D341Med (cell line): ENCODE measurements at regions not wholly inside any gene's neighbourhood (a gene's known extent, or its start where the extent isn't known, plus 50 kb on each side); places are given as distances from the start of the nearest gene placed in this dataset.
"Not testable (repeated sequence)": the region's sequence is repeated elsewhere in the genome, so short reads cannot be mapped to it uniquely, and the experiment has no call there.

Experiments
- DNase-seq: peaks from one replicate; pipeline ENCODE4 v3.0.0; 2012; ENCODE audit warnings: low spot score

GRCh38 chr21:28877318-28877884 lies 115.3 kb downstream of the LTN1 start:
- no peak for DNase-seq

GRCh38 chr21:28875078-28875477 lies 117.6 kb downstream of the LTN1 start:
- no peak for DNase-seq

DNA sequence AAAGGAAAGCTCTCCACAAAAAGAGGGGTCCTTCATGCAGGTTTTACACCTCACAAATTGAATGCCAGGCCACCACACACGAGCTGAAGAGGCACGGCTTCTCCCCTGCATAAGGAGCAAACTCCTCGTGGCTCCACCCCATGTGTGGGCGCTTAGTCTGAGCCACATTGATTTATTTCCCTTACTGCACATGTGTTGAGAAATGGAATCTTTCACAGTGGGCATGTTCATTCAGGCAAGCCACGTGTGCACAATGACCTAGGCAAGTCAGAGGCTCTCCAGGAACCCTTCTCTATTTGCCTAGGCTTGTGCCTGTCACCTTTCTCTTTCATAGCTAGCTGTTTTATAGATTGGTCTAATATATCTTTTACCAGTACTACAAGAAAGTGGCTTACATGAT lies 120.5 kb downstream of the LTN1 start:
- DNase-seq, result no peak

DNA sequence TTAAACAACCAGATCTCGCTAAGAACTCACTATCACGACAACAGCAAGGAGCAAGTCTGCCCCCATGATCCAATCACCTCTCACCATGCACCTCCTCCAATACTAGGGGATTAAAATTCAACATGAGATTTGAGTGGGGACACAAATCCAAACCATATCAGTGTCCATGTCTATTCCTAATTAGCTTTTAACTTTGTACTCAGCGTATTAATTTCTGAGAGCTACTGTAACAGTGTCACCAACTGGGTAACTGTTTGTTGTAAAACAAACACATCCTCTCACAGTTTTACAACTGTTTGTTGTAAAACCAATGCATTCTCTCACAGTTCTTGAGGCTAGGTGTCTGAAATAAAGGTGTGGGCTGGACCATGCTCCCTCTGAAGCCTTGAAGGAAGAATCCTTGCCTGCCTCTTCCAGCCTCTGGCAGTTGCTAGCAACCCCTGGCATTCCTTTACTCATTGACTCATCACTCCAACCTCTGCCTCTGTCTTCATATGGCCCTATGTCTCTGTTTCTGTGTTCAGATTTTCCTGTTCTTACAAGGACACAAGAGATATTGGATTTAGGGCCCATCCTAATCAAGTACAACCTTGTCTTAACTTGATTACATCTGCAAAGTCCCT lies 121.2 kb downstream of the LTN1 start:
- DNase-seq, result no peak

DNA sequence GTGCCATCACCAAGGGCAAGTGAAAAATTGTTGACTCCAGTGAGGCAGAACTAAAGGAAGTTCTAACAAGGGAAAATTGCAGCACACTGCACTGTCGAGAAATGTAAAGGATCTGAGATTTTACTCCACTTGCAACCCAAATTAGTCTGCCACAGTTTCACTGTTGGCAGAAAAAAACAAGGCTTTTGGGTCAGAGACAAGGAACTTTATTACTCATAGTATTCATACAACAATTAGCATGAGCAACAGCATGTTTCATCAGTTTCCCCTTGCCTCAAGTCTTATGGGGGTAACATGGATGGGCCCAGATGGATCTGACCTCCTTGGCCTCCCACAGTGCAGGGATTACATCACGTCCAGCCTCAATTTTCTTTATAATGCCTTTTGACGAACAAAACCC lies 125.3 kb downstream of the LTN1 start:
- DNase-seq, result no peak

DNA sequence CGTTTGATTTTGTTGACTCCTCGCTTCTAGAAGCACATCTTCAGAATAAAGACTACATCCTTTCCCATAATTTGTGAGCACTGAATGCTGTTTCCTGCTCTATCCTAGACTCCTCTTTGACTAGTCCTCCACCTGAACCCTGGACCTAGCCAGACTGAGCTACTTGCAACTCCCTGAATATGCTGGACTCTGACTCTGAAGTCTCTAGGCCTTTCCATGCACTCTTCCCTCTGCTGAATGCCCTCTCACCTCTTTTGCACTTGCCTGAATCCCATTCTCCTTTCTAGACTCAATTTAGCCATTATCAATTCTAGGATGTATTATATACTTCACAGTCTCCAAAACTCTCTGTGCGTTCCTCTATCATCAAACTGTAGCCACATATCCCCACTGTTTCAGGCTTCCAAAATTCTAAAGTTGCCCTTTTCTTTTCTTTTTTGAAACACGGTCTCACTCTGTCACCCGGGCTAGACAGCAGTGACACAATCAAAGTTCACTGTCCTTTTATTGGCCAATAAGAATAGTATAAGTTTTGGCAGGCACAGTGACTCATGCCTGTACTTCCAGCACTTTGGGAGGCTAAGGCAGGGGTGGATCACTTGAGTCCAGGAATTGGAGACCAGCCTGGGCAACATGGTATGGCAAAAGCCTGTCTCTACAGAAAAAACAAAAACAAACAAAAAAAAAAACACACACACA lies 127.0 kb downstream of the LTN1 start:
- no peak for DNase-seq

- no peak for DNase-seq
These were observed 134.3 kb downstream of the LTN1 start for GRCh38 chr21:28858424-28858823.

DNA sequence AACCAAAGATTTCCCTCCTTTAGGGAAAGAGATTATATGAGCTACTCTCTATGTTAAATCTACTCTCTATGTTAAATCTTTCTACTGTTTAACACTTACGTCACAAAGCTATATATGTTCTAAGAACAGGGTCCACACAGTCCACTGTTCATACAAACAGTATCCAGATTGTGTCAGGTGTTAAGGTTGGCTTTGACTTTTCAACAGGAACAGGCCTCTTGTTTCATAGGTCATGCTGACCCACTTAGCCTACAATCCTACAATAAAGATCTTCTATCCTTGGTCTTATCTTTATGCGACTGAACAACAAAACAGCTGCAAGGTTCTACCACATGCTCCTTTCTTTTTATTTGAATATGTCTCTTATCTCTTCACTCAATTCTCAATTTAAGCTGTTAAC lies 134.9 kb downstream of the LTN1 start:
- DNase-seq, result no peak

DNA sequence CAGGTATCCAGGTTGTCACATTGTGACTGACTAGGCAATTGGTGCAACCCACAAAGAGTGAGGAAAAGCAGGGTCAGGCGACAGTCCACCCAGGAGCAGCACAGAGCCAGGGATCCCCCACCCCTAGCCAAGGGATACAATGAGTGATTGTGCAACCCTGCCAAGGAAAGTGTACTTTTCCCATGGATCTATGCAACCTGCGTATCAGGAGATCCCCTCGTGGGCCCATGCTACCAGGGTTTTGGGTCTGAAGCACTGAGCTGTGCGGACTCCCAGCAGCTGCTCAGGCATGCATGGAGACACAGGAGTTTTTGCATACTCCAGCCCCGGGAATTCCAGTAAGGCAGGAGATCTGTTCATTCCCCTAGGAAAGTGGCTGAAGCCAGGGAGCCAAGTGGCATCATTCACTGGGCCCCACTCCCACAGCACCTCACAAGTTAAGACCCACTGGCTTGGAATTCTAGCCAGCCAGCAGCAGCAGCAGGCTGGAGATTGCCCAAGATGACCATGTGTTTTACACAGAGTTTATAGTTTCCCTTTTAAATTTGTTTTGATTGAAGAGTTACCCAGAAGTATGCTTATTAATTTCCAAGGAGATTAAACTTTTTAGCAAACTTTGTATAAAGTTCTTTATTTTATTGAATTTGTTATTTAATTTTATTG lies 136.0 kb downstream of the LTN1 start:
- DNase-seq, result no peak

DNA sequence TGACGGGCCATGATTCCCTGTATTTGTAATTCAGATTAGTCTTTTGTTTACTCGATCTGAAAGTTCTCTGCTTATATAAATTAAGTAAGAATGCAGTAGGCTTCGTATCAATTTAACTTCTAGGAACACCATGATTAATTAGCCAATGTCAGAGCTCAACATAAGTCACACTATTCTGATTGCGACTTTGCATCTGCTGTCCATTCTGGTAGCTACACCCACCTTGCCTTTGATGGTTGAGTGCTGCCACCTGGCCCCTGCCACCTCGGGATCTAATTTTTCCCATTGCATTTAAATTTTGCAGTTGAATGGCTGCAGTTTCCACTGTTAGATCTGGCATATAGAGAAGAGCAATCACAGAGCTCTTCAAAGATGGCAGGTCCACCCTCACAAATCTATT lies 140.0 kb downstream of the LTN1 start:
- DNase-seq, result no peak

DNA sequence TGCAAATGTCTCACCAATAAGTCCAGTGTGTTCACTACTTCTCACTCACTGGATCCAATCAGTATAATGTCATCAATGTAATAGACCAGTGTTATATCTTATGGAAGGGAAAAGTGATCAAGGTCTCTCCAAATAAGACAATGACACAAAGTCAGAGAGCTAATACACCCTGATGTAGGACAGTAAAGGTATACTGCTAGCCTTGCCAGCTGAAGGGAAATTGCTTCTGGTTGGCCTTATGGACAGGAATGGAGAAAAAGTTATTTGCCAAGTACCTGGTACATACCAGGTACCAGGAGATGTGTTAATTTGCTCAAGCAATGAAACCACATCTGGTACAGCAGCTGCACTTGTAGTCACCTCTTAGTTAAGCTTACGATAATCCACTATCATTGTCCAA lies 141.0 kb downstream of the LTN1 start:
- no peak for DNase-seq

DNA sequence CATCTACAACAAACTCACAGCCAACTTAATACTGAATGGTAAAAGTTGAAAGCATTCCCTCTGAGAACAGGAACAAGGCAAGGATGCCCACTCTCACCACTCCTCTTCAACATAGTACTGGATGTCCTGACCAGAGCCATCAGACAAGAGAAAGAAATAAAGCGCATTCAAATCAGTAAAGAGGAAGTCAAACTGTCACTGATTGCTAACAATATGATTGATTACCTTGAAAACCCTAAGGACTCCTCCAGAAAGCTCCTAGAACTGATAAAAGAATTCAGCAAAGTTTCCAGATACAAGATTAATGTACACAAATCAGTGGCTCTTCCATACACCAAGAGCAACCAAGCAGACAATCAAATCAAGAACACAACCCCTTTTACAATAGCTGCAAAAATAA lies 153.4 kb downstream of the LTN1 start:
- not testable (repeated sequence) for DNase-seq

DNA sequence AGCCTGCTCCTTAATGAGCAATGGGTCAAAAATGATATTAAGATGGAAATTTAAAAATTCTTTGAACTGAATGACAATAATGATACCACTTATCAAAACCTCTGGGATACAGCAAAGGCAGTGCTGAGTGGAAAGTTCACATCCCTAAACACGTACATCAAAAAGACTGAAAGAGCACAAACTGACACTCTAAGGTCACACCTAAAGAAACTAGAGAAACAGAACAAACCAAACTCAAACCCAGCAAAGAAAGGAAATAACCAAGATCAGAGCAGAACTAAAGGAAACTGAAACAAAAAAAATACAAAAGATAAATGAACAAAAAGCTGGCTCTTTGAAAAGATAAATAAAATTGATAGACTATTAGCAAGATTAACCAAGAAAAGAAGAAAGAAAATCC lies 155.3 kb downstream of the LTN1 start:
- DNase-seq, result not testable (repeated sequence)

DNA sequence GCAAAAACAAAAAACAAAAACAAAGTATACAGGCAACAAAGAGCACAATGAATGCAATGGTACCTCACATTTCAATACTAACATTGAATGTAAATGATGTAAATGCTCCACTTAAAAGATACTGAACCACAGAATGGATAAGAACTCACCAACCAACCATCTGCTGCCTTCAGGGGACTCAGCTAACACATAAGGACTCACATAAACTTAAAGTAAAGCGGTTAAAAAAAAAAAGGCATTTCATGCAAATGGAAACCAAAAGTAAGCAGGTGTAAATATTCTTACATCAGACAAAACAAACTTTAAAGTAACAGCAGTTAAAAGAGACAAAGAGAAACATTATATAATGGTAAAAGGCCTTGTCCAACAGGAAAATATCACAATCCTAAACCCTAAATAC lies 156.1 kb downstream of the LTN1 start:
- not testable (repeated sequence) for DNase-seq

- DNase-seq, result no peak
These were observed 158.1 kb downstream of the LTN1 start for GRCh38 chr21:28834335-28835238.

DNA sequence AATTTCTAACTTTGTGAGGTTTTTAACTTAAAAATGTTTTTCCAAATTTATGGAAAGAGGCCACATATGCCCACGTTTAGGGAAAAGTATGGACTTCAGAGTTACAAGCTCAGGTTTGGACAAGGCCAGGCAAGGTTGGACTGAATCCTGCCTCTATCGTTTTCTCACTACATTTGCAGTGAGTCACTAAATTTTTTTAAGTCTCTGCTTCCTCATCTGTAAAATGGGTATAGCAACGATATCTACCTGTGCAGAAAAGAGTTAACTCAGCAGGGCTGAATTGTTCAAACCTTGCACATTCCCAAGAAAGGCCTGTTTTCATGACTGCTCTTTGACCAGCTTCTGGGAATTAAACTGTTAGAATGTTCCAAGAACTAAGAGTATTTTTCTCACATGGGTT lies 159.1 kb downstream of the LTN1 start:
- DNase-seq, result no peak

GRCh38 chr21:28833182-28833581 lies 159.5 kb downstream of the LTN1 start:
- no peak for DNase-seq

- DNase-seq, result no peak
These were observed 160.0 kb downstream of the LTN1 start for GRCh38 chr21:28832715-28833061.

DNA sequence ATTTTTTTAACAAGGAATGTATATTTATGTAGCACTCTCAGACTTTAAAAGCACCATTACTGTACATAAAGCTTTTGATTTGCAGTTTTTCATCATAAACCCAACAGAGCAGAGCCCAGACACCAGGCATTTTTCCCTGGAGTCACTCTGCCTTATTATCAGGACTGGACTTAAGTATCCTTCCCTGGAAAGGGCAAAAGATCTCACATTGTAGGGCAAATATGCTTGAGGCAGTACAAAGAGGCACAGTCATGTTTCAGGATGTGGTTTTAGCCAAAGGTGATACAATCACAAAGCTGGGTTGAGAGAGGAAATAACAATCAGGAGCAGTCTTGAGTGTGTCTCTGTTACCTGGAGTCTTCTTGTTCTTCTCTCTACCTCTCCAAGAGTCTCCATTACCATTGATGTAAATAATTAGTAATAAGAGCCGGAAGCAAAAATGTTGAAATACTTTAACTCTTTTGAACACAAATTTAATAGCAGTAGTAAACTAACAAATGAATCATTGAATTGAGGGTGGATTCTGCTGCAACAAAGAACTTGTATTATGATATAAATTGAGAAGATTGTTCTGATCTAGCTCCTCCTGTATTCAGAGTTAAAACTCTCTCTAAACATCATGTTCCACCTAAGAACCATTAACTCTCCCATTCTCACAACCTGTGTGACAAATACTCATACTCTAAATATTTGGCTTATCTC lies 160.5 kb downstream of the LTN1 start:
- DNase-seq, result no peak

GRCh38 chr21:28828981-28829380 lies 163.7 kb downstream of the LTN1 start:
- DNase-seq, result no peak

- no peak for DNase-seq
These were observed 164.7 kb downstream of the LTN1 start for GRCh38 chr21:28828021-28828420.

- no peak for DNase-seq
These were observed 165.3 kb downstream of the LTN1 start for GRCh38 chr21:28827422-28827821.
